Large intestine (tissue), 3 donors: ENCODE measurements at regions not wholly inside any gene's neighbourhood (a gene's known extent, or its start where the extent isn't known, plus 50 kb on each side); places are given as distances from the start of the nearest gene placed in this dataset.
"Not testable (repeated sequence)": the region's sequence is repeated elsewhere in the genome, so short reads cannot be mapped to it uniquely, and the experiment has no call there.

Source experiments
- DNase-seq, 2 donors: peaks; one replicate each; pipeline versions ENCODE4 v3.0.0 to v3.0.0-alpha.2; 2013
- H3K27ac ChIP-seq: one replicate; pipeline ENCODE4 v1.5.1; 2013; ENCODE audit warnings: low read length
- H3K27me3 ChIP-seq: 2 replicates; pipeline ENCODE4 v1.6.1; 2013; ENCODE audit warnings: low read length; ENCODE audit not compliant: control insufficient read depth, insufficient read depth
- H3K36me3 ChIP-seq: 2 replicates; pipeline ENCODE4 v1.6.1; 2013; ENCODE audit warnings: low read length; ENCODE audit not compliant: control insufficient read depth, insufficient read depth
- H3K4me1 ChIP-seq: one replicate; pipeline ENCODE4 v1.6.1; 2013; ENCODE audit warnings: low read length; ENCODE audit not compliant: control insufficient read depth, insufficient read depth
- H3K4me3 ChIP-seq: one replicate; pipeline ENCODE4 v1.5.1; 2013; ENCODE audit warnings: low read length
- H3K9me3 ChIP-seq: one replicate; pipeline ENCODE4 v1.6.1; 2013; ENCODE audit warnings: mild to moderate bottlenecking, low read depth, low read length, moderate library complexity; ENCODE audit not compliant: control insufficient read depth
- WGBS: methylation state at CpG from one replicate; pipeline ENCODE4 v1.1.5; 2013; ENCODE audit warnings: low lambda C conversion rate; ENCODE audit not compliant: insufficient coverage; 5-methylcytosine and 5-hydroxymethylcytosine counted together

DNA sequence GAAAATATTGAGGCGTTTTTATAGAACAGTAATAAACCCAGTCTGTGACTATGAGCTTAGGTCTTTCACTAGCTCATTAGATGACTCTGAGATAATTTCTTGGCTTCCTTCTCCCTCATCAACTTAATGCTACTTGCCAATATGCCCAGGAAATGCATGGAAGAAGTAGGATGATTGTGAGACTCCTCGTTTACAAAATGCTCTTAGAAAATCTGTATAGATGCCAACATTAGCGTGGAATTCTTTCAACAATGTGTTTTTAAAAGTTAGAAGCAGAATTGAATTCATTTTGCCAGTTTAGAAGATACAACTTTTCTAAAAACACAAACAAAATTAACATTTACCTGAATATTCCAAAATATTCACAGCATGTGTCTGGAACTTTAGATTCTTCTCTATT, 424.6 kb downstream of the BTG1 start:
- no peaks in the 10 kb centered on the region for H3K36me3 ChIP-seq
- no peaks in the 10 kb centered on the region for H3K27me3 ChIP-seq
- no peak for DNase-seq
- H3K4me3 ChIP-seq, result no peak overlapping the region
- no peak overlapping the region for H3K27ac ChIP-seq
- no peaks in the 10 kb centered on the region for H3K9me3 ChIP-seq
- 94% methylated on average over 3 of the region's 3 CpGs for WGBS
- no peaks in the 10 kb centered on the region for H3K4me1 ChIP-seq

DNA sequence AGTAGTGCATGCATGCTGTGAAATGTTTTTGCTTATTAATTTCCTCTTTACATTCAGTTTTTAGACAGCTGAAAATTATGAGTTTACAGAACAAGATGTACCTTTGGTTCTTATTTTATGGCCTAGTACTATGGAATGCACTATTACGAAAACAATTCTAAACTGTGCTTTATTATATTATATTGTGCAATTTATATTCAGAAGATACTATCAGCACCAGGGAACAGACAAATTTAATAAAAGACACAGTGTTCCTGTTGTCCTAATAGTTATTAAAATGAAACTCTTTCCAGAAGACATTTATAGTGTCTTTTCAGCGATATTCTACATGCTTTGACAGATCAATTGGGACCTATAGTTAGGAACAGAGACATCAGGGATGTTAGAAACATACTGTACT, 427.3 kb downstream of the BTG1 start:
- Histone ChIP-seq H3K4me3 (no peak overlapping the region), H3K27me3 (no peaks in the 10 kb centered on the region), H3K27ac (no peak overlapping the region), H3K9me3 (no peaks in the 10 kb centered on the region), H3K4me1 (no peaks in the 10 kb centered on the region), H3K36me3 (no peaks in the 10 kb centered on the region)
- peak in 1 of 2 donors; percentile 33 for DNase-seq
- 100% methylated on average over 1 of the region's 2 CpGs for WGBS

DNA sequence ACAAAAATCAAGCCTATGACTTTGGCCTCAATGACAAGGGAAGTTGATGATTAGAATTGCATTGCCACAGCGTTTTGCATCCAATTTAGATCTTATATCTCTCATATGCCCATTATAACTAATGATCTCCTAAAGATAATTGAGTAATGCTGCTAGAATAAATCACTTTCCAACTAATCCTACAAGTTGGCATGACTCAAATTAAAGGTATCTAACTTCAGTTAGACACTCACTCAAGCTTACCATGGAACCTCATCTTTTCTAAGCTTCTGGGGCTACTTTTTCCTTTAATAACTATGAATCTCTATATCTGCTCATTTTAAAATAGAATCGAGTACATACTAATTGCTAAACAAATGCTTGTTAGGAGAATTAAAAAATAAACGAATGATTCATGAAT, 427.8 kb downstream of the BTG1 start:
- Histone ChIP-seq H3K27ac (no peak overlapping the region), H3K4me3 (no peak overlapping the region), H3K9me3 (no peaks in the 10 kb centered on the region), H3K4me1 (no peaks in the 10 kb centered on the region), H3K36me3 (no peaks in the 10 kb centered on the region), H3K27me3 (no peaks in the 10 kb centered on the region)
- no peak for DNase-seq
- 94% methylated on average over 2 of the region's 3 CpGs for WGBS

DNA sequence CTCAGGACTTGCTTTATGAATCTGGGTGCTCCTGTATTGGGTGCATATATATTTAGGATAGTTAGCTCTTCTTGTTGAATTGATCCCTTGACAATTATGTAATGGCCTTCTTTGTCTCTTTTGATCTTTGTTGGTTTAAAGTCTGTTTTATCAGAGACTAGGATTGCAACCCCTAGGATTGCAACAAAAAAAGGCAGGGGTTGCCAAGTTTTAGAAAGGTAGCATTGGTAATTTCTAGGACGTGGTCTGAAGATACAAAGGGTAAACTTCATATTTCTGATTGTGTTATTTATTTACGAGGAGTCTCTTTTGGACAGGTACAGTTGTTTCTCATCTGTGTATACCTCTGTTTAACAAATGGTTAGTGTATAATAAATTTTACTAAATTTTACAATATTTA, 433.7 kb downstream of the BTG1 start:
- WGBS, result 90% methylated on average over 2 of the region's 2 CpGs
- H3K4me3 ChIP-seq, H3K27ac ChIP-seq, H3K36me3 ChIP-seq, H3K4me1 ChIP-seq, H3K9me3 ChIP-seq, DNase-seq, H3K27me3 ChIP-seq: not testable (repeated sequence)

DNA sequence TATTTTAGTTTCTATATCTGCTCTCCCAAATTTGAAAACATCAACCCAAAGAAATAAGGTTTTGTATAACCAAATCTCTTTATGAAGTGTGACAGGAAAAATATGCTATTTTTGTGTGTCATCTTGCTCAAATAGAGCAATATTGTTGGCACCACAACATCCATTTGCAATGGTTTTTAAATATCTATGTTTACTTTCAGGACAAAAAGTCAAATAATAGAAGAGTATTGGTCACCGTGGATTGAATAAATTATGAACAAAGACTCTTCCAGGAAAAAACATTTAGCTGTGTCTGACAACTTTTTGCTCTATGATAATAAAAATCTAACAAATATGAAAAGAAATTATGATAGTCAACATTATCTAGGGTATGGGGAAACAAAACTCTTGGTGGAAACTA, 439.2 kb downstream of the BTG1 start:
- H3K4me1 ChIP-seq, result no peaks in the 10 kb centered on the region
- H3K27me3 ChIP-seq, result no peaks in the 10 kb centered on the region
- WGBS, result 83% methylated on average over 1 of the region's 1 CpG
- H3K4me3 ChIP-seq, result no peak overlapping the region
- no peaks in the 10 kb centered on the region for H3K9me3 ChIP-seq
- DNase-seq, result no peak
- no peaks in the 10 kb centered on the region for H3K36me3 ChIP-seq
- H3K27ac ChIP-seq, result no peak overlapping the region

DNA sequence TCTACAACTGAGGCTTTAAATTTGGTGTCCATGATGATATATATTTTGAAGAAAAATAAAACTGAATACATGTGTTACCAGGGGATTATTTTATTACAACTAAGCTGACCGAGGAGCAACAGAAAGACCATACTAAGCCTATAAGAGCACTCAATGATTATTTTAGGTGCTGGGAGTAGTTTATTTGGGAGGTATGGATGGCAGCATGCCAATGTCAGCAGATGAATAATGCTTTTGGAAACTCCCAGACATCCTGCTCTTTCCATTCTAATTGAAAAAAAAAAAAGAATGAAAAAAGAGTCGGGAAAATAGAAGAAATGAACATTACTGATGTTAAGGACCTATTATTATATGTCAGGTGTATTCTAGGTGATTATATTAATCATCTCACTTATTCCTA, 441.2 kb downstream of the BTG1 start:
- no peak overlapping the region for H3K27ac ChIP-seq
- no peak overlapping the region for H3K4me3 ChIP-seq
- no peaks in the 10 kb centered on the region for H3K9me3 ChIP-seq
- WGBS, result no CpG with 5 or more reads among the region's 2 CpGs
- no peak for DNase-seq
- H3K4me1 ChIP-seq, result no peaks in the 10 kb centered on the region
- no peaks in the 10 kb centered on the region for H3K36me3 ChIP-seq
- no peaks in the 10 kb centered on the region for H3K27me3 ChIP-seq

DNA sequence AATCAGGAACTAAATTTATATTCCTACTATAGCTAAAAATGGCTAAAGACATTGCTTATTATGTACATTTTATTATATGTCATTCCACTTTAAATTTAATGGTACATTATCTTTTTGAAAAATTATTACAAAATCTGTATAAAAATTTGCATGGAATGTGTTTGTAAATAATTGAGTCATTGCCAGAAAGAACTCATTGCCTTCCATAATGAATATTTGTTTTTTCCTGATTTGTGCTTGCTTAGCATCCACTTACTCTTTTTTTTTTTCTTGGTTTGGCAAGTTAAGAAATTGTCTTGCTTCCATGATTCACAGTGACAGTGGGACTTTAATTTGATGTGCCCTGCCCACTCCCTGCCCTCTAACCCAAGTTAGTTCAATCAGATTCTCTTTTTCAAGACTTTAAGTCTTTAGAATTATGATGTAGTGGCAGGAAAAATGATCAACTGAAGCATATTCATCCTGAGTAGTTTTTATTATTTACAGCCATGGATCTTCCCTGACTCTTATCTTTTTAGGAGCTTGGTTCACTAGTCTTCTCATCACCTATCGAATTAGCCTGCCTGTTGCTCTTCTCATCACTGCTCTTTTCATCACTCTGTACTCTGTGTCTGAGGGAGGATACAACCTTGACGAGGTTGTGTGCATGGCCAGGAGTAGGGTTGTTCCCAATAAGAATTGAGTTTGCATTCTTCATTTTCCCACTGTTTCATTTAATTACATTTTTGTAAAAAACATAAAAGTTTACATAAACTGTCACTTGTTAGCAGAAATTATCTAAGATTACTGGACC, 442.0 kb downstream of the BTG1 start:
- H3K4me1 ChIP-seq, result no peaks in the 10 kb centered on the region
- no peaks in the 10 kb centered on the region for H3K36me3 ChIP-seq
- no peak overlapping the region for H3K4me3 ChIP-seq
- WGBS, result no CpG with 5 or more reads among the region's 2 CpGs
- no peaks in the 10 kb centered on the region for H3K9me3 ChIP-seq
- no peaks in the 10 kb centered on the region for H3K27me3 ChIP-seq
- DNase-seq, result no peak
- H3K27ac ChIP-seq, result no peak overlapping the region

DNA sequence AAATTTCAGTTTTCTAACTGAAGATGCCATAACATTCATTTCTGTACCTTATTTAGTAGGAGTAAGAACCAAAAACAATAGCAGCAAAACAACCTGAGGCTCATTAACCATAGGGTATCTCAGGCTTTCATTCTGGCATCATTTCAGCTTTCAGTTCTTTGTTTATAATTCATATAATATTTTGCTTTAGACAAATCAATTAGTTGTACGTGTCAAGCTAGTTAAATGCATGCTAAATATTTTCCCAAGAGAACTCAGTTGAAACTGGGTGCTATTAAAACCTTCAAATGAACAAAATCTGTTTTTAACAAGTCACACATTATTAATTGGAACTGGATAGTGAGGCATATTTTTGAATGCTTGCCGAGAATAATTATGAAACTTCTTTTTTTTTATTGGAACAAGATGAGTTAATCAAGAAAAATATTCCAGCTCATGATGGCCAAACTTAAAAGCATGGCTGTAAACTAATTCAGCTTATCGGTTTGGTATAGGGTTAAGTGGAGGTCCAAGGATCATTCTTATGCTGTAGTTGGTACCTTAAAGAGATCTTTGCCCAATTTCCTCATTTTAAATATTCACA, 442.7 kb downstream of the BTG1 start:
- Histone ChIP-seq H3K9me3 (no peaks in the 10 kb centered on the region), H3K27me3 (no peaks in the 10 kb centered on the region), H3K4me1 (no peaks in the 10 kb centered on the region), H3K27ac (no peak overlapping the region), H3K4me3 (no peak overlapping the region), H3K36me3 (no peaks in the 10 kb centered on the region)
- no peak for DNase-seq
- WGBS, result 29% methylated on average over 1 of the region's 3 CpGs

DNA sequence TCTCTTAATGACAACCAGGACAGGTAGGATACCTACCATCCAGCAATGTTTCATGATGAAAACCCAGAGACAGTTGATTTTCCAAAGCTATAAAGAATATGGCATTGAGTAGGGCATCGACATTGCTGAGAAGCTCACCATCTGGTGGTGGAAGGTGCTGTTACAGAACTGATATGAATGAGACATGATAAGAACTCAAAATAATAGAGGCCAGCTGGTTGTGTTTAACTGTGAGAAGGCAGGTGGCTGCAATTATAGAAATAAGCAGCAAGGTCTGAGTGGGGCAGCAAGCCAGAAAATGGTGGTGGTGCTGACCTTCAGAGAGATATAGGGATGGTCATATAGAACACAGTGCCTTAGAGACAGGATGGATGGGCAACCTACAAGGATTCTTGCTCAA, 449.7 kb downstream of the BTG1 start:
- Histone ChIP-seq H3K36me3 (no peaks in the 10 kb centered on the region), H3K9me3 (no peaks in the 10 kb centered on the region)
- no CpG with 5 or more reads among the region's 1 CpG for WGBS

DNA sequence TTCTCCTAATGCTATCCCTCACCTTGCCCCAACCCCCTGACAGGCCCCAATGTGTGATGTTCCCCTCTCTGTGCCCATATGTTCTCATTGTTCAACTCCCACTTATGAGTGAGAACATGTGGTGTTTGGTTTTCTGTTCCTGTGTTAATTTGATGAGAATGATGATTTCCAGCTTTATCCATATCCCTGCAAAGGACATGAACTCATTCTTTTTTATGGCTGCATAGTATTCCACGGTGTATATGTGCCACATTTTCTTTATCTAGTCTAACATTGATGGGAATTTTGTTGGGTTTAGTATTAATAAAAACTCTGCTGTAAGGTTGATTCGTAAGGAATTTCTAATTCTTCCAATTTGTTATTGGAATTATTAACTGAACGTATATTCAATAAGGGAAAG, 450.2 kb downstream of the BTG1 start:
- not testable (repeated sequence) for H3K4me3 ChIP-seq, H3K27me3 ChIP-seq, H3K4me1 ChIP-seq, H3K36me3 ChIP-seq, H3K9me3 ChIP-seq, H3K27ac ChIP-seq, DNase-seq
- 100% methylated on average over 2 of the region's 3 CpGs for WGBS

More for the DNA sequence above, 449.7 kb downstream of the BTG1 start:
- no peak for DNase-seq
- Histone ChIP-seq H3K4me1 (no peaks in the 10 kb centered on the region), H3K27ac (no peak overlapping the region), H3K27me3 (no peaks in the 10 kb centered on the region), H3K4me3 (no peak overlapping the region)

DNA sequence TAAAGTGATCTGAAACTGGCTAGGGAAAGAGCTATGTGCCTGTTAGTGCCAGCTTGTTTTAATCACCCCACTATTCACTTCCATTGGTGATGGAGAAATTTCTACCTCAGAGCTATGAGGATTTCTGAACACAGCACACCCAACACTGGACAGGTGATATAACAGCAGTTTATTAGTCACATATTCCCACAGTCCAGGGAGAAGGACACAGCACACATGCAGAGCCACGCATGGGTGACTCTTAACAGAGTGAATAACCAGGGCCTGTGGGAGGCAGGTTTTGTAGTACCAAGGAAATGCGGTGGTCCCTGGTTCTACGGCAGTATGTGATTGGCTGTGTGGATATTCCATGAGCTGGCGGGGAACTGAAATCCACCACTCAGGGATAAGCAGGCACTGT, 455.1 kb downstream of the BTG1 start:
- no peaks in the 10 kb centered on the region for H3K27me3 ChIP-seq
- no peak overlapping the region for H3K27ac ChIP-seq
- H3K4me3 ChIP-seq, result no peak overlapping the region
- WGBS, result no CpG with 5 or more reads among the region's 4 CpGs
- DNase-seq, result no peak
- no peaks in the 10 kb centered on the region for H3K36me3 ChIP-seq
- no peaks in the 10 kb centered on the region for H3K9me3 ChIP-seq
- H3K4me1 ChIP-seq, result no peaks in the 10 kb centered on the region
